ENCODE measurements at regions not wholly inside any gene's neighbourhood (a gene's known extent, or its start where the extent isn't known, plus 50 kb on each side); places are given as distances from the start of the nearest gene placed in this dataset.

DNA sequence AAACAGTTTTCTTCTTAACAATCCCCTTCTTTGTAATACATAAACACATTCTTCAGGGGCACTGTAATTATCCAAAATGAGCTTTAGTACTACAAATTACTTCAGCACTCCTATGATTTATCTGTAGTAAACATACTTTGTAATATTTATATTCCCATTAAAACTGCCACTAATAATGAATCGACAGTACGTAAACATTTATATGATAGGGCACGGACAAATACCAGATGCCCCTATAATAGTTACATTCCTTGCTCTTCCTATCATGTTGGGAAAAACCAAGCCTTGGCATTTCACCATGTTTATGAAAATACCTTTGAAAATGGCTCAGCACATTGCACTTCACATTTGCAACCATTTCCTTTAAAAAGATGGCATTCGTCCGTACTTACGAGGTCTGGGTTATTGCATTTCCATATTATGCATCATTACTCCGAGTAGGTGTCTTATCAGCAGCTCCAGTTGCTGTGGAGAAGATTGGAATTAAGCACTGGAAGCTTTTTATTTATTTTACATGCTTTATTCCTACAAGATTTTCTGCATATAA, 1043.4 kb downstream of the DIAPH3 start:
- H2BK20ac ChIP-seq (ENCODE audit: low read depth, low read length, poor library complexity, severe bottlenecking): no peak overlapping the region
- H4K91ac ChIP-seq (ENCODE audit: insufficient read length, low read depth, low read length): no peak overlapping the region
- no peak overlapping the region for H3K56ac ChIP-seq (ENCODE audit: insufficient read length, low read depth, low read length)
- peaks cover 2 to 7% of the 10 kb centered on the region in 2 experiments; a peak in 2 of 4 replicates for H3K4me1 Mint-ChIP-seq
- no peak overlapping the region for H3K23ac ChIP-seq (ENCODE audit: insufficient read length, low read depth, low read length)
- H3K4me1 ChIP-seq (ENCODE audit: insufficient read depth, low read length): no peaks in the 10 kb centered on the region
- H4K5ac ChIP-seq (ENCODE audit: insufficient read length, low read depth, low read length): no peak overlapping the region
- H3K27me3 Mint-ChIP-seq (ENCODE audit: low read depth): no peaks in the 10 kb centered on the region
- no peaks in the 10 kb centered on the region for H3K36me3 Mint-ChIP-seq (ENCODE audit: insufficient read depth in 1 of 3, low read depth in 3 of 3)
- WGBS (ENCODE audit: extremely low coverage, insufficient read length, low lambda C conversion rate): no CpG with 5 or more reads among the region's 7 CpGs
- H3K4ac ChIP-seq (ENCODE audit: low read depth, low read length): no peak overlapping the region
- no peaks in the 10 kb centered on the region for H3K79me1 ChIP-seq (ENCODE audit: insufficient read depth, low read depth, low read length, poor library complexity, severe bottlenecking)
- no peak overlapping the region for H3K18ac ChIP-seq (ENCODE audit: insufficient read length, low read depth, low read length)
- H2BK12ac ChIP-seq (ENCODE audit: insufficient read length, low read depth, low read length): no peak overlapping the region
- no peak overlapping the region for H2AK5ac ChIP-seq (ENCODE audit: insufficient read length, low read length)
- H2BK15ac ChIP-seq (ENCODE audit: low read depth, low read length): no peak overlapping the region
- H4K8ac ChIP-seq (replicated peaks; ENCODE audit: insufficient read length, low read depth, low read length): no peak overlapping the region
- no peak overlapping the region for H3K4me3 Mint-ChIP-seq
- peak overlapping the region in 2 of 3 experiments; percentile 24 to 53; a peak in 1 of 7 replicates for H3K27ac Mint-ChIP-seq
- H3K4me2 ChIP-seq (ENCODE audit: insufficient read depth, insufficient read length, low read length): no peak overlapping the region
- no peaks in the 10 kb centered on the region for H3K23me2 ChIP-seq (ENCODE audit: insufficient read length, low read depth, low read length, poor library complexity, severe bottlenecking)
- H3T11ph ChIP-seq (ENCODE audit: low read length): no peak overlapping the region
- H4K20me1 ChIP-seq (ENCODE audit: control insufficient read depth, insufficient read depth, insufficient read length): no peaks in the 10 kb centered on the region
- no peaks in the 10 kb centered on the region for H3K9me3 ChIP-seq (ENCODE audit: control insufficient read depth, low read depth, low read length)
- TF ChIP-seq, protein P1, sequence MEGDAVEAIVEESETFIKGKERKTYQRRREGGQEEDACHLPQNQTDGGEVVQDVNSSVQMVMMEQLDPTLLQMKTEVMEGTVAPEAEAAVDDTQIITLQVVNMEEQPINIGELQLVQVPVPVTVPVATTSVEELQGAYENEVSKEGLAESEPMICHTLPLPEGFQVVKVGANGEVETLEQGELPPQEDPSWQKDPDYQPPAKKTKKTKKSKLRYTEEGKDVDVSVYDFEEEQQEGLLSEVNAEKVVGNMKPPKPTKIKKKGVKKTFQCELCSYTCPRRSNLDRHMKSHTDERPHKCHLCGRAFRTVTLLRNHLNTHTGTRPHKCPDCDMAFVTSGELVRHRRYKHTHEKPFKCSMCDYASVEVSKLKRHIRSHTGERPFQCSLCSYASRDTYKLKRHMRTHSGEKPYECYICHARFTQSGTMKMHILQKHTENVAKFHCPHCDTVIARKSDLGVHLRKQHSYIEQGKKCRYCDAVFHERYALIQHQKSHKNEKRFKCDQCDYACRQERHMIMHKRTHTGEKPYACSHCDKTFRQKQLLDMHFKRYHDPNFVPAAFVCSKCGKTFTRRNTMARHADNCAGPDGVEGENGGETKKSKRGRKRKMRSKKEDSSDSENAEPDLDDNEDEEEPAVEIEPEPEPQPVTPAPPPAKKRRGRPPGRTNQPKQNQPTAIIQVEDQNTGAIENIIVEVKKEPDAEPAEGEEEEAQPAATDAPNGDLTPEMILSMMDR (conservative IDR thresholded peaks at IDR 0.05): no peak
- H3K27me3 ChIP-seq (ENCODE audit: insufficient read depth, low read length): no peaks in the 10 kb centered on the region
- no peak overlapping the region for H2BK5ac ChIP-seq (ENCODE audit: insufficient read length, low read length)
- H3K27ac ChIP-seq (ENCODE audit: insufficient read length, low read depth, low read length): no peak overlapping the region
- no peak overlapping the region for H2AFZ ChIP-seq (ENCODE audit: low read length)
- H3K9ac ChIP-seq (ENCODE audit: extremely low read depth, insufficient read length, low read length): no peak overlapping the region
- H3K14ac ChIP-seq (ENCODE audit: insufficient read depth, low read length): no peak overlapping the region
- H2BK120ac ChIP-seq (ENCODE audit: low read depth, low read length, poor library complexity, severe bottlenecking): no peak overlapping the region
- DNase-seq: no peak
- H3K79me2 ChIP-seq (ENCODE audit: insufficient read depth, low read length): no peaks in the 10 kb centered on the region
- H3K9me3 Mint-ChIP-seq: no peaks in the 10 kb centered on the region; a peak in 1 of 5 replicates
